ENCODE measurements at regions not wholly inside any gene's neighbourhood (a gene's known extent, or its start where the extent isn't known, plus 50 kb on each side); places are given as distances from the start of the nearest gene placed in this dataset.
A peak's percentile ranks its signal among the peaks of the same experiment; 100 is the strongest.

DNA sequence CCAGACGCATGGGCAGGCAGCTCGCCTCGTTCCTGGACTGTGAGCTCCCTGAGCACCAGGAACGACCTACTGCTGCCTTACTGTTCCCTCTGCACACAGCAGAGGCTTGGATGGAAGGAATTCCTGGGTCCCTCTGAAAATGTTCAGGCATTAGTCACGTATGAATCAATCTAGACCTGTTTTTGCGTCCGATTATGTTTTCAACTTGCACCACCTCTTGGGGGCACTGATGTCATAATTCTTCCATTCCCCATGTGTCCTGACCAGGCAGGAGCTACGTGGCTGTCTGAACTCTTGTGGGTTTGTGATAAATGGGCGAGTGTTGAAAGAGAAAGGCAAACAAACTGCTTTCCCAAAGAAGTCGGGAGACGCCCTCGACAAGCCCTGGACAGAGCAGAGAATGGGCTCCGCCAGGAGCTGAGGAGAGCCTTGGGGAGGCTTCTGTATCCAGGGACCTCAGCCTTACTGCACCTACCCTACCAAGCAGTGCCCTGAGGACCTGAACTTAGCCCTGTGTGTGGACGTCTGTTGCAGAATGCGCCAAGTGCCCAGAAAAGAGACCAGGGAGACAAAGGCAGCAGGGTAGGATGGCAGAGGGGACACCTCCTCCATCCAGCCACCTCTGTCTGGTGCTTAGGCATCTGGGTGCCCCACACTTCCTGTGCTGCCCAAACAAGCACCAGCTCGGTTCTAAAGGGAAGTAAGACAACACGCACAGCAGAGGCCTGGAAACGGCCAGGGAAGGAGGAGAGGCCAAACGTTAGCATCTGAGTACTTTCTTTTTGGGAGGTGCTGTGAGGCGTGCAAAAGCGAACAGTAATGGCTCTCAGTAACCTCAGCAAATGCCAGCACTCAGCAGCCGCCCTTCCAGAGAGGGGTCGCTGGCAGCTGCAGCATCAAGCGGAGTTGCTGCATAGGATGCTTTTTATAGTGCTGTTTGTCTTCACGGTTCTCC is 124.2 kb downstream of the LY86 start (continued):
- TF ChIP-seq, protein P1, sequence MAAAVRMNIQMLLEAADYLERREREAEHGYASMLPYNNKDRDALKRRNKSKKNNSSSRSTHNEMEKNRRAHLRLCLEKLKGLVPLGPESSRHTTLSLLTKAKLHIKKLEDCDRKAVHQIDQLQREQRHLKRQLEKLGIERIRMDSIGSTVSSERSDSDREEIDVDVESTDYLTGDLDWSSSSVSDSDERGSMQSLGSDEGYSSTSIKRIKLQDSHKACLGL (CRISPR knock-in tag; IDR thresholded peaks at IDR 0.05; ENCODE audit: borderline replicate concordance, poor library complexity, severe bottlenecking), result no peak
- TF ChIP-seq, protein P2, sequence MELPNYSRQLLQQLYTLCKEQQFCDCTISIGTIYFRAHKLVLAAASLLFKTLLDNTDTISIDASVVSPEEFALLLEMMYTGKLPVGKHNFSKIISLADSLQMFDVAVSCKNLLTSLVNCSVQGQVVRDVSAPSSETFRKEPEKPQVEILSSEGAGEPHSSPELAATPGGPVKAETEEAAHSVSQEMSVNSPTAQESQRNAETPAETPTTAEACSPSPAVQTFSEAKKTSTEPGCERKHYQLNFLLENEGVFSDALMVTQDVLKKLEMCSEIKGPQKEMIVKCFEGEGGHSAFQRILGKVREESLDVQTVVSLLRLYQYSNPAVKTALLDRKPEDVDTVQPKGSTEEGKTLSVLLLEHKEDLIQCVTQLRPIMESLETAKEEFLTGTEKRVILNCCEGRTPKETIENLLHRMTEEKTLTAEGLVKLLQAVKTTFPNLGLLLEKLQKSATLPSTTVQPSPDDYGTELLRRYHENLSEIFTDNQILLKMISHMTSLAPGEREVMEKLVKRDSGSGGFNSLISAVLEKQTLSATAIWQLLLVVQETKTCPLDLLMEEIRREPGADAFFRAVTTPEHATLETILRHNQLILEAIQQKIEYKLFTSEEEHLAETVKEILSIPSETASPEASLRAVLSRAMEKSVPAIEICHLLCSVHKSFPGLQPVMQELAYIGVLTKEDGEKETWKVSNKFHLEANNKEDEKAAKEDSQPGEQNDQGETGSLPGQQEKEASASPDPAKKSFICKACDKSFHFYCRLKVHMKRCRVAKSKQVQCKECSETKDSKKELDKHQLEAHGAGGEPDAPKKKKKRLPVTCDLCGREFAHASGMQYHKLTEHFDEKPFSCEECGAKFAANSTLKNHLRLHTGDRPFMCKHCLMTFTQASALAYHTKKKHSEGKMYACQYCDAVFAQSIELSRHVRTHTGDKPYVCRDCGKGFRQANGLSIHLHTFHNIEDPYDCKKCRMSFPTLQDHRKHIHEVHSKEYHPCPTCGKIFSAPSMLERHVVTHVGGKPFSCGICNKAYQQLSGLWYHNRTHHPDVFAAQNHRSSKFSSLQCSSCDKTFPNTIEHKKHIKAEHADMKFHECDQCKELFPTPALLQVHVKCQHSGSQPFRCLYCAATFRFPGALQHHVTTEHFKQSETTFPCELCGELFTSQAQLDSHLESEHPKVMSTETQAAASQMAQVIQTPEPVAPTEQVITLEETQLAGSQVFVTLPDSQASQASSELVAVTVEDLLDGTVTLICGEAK (IDR thresholded peaks at IDR 0.05), result peak; percentile 33; the same call in 1 of the 2 replicates
- TF ChIP-seq, protein P2 (CRISPR knock-in tag; IDR thresholded peaks at IDR 0.05), result no peak
- TF ChIP-seq ILF3 (IDR thresholded peaks at IDR 0.05; ENCODE audit: borderline replicate concordance), result no peak
- no peak for TF ChIP-seq CSDE1 (IDR thresholded peaks at IDR 0.05)
- TF ChIP-seq ZBTB17 (CRISPR knock-in tag; IDR thresholded peaks at IDR 0.05), result 0 out of 2 replicates have a peak, but pooled peaks have one; percentile 8
- no peak; the same call in 1 of the 2 replicates for TF ChIP-seq KAT7 (CRISPR knock-in tag; IDR thresholded peaks at IDR 0.05; ENCODE audit: borderline replicate concordance)
- 0 out of 2 replicates have a peak, but pooled peaks have one; percentile 11 for TF ChIP-seq ZEB2 (IDR thresholded peaks at IDR 0.05)
- no peak; the same call in 1 of the 2 replicates for TF ChIP-seq ZNF263 (CRISPR knock-in tag; IDR thresholded peaks at IDR 0.05; ENCODE audit: borderline replicate concordance)
- no peak for TF ChIP-seq CHCHD3 (CRISPR knock-in tag; IDR thresholded peaks at IDR 0.05)
- TF ChIP-seq RBM15 (IDR thresholded peaks at IDR 0.05; ENCODE audit: insufficient read depth, low read length), result no peak
- TF ChIP-seq, protein P3, sequence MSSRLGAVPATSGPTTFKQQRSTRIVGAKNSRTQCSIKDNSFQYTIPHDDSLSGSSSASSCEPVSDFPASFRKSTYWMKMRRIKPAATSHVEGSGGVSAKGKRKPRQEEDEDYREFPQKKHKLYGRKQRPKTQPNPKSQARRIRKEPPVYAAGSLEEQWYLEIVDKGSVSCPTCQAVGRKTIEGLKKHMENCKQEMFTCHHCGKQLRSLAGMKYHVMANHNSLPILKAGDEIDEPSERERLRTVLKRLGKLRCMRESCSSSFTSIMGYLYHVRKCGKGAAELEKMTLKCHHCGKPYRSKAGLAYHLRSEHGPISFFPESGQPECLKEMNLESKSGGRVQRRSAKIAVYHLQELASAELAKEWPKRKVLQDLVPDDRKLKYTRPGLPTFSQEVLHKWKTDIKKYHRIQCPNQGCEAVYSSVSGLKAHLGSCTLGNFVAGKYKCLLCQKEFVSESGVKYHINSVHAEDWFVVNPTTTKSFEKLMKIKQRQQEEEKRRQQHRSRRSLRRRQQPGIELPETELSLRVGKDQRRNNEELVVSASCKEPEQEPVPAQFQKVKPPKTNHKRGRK (tag; IDR thresholded peaks at IDR 0.05), result no peak
- TF ChIP-seq RAD21 (CRISPR knock-in tag; conservative IDR thresholded peaks at IDR 0.05 in 1 of 2, IDR thresholded peaks at IDR 0.05 in 1 of 2), result peak; percentile 80 to 82
- no peak for TF ChIP-seq IRF2 (CRISPR knock-in tag; IDR thresholded peaks at IDR 0.05)
- no peak for TF ChIP-seq POLR2A (conservative IDR thresholded peaks at IDR 0.05)
- TF ChIP-seq HMGN3 (IDR thresholded peaks at IDR 0.05; ENCODE audit: borderline replicate concordance, extremely low read depth, insufficient read length, low read depth, low read length), result no peak

Data from K562 (cell line).